ENCODE measurements at regions not wholly inside any gene's neighbourhood (a gene's known extent, or its start where the extent isn't known, plus 50 kb on each side); places are given as distances from the start of the nearest gene placed in this dataset.

- TF ChIP-seq CTCF (IDR thresholded peaks at IDR 0.05 in 8 of 11, conservative IDR thresholded peaks at IDR 0.05 in 3 of 11) (no peak), POLR2A (IDR thresholded peaks at IDR 0.05) (no peak)
Observed at GRCh38 chr18:39329496-39330275, 1764.1 kb upstream of the CELF4 start.
